Activated CD4-positive, alpha-beta memory T cell treated with anti-CD3 and anti-CD28 coated beads, Interleukin-2, amount 10 ng/mL, durations not matched to agents 7 days and 5 days (primary cell): ENCODE measurements at regions not wholly inside any gene's neighbourhood (a gene's known extent, or its start where the extent isn't known, plus 50 kb on each side); places are given as distances from the start of the nearest gene placed in this dataset.

Source experiments
- CTCF ChIA-PET: fragments of 350-600 bp; sonication (Branson Sonifier 250); formaldehyde crosslinking; loops from one replicate; lab custom pipeline; 2021; ENCODE audit warnings: antibody characterized with exemption, inconsistent platforms; lab: Charles Lee
- POLR2A ChIA-PET: fragments of 350-600 bp; sonication (Branson Sonifier 250); formaldehyde crosslinking; loops from one replicate; lab custom pipeline; 2021; ENCODE audit warnings: antibody characterized with exemption; lab: Charles Lee
- DNase-seq: peaks from one replicate; pipeline ENCODE4 v3.0.0-alpha.2; 2020
- H3K27ac Mint-ChIP-seq: one replicate; pipeline ENCODE4 v1.8.0; 2021; ENCODE audit warnings: mild to moderate bottlenecking, mixed read lengths
- H3K27me3 Mint-ChIP-seq: one replicate; pipeline ENCODE4 v1.8.0; 2021; ENCODE audit warnings: mixed read lengths
- H3K36me3 Mint-ChIP-seq: one replicate; pipeline ENCODE4 v1.8.0; 2021; ENCODE audit warnings: low read depth, mixed read lengths
- H3K4me1 Mint-ChIP-seq: one replicate; pipeline ENCODE4 v1.8.0; 2021; ENCODE audit warnings: mixed read lengths
- H3K4me3 Mint-ChIP-seq: one replicate; pipeline ENCODE4 v1.8.0; 2021; ENCODE audit warnings: mild to moderate bottlenecking, mixed read lengths
- H3K9me3 Mint-ChIP-seq: one replicate; pipeline ENCODE4 v1.8.0; 2021; ENCODE audit warnings: mixed read lengths

GRCh38 chr5:123810253-123810652, 298.3 kb downstream of the CSNK1G3 start:
- no peaks in the 10 kb centered on the region for H3K9me3 Mint-ChIP-seq
- no peaks in the 10 kb centered on the region for H3K27me3 Mint-ChIP-seq
- no peaks in the 10 kb centered on the region for H3K4me1 Mint-ChIP-seq
- no peaks in the 10 kb centered on the region for H3K36me3 Mint-ChIP-seq
- no peak overlapping the region for H3K4me3 Mint-ChIP-seq
- no peak overlapping the region for H3K27ac Mint-ChIP-seq
- POLR2A ChIA-PET = no interaction called here
- no peak for DNase-seq
- CTCF ChIA-PET = no interaction called here

GRCh38 chr5:123809594-123810221, 297.7 kb downstream of the CSNK1G3 start:
- Mint-ChIP-seq H3K4me1 (no peaks in the 10 kb centered on the region), H3K27ac (no peak overlapping the region), H3K4me3 (no peak overlapping the region), H3K9me3 (no peaks in the 10 kb centered on the region), H3K36me3 (no peaks in the 10 kb centered on the region), H3K27me3 (no peaks in the 10 kb centered on the region)
- POLR2A ChIA-PET = no interaction called here
- no peak for DNase-seq
- CTCF ChIA-PET = no interaction called here

GRCh38 chr5:123808461-123809380, 296.7 kb downstream of the CSNK1G3 start:
- H3K27ac Mint-ChIP-seq = no peak overlapping the region
- POLR2A ChIA-PET = no interaction called here
- no peaks in the 10 kb centered on the region for H3K36me3 Mint-ChIP-seq
- no peak overlapping the region for H3K4me3 Mint-ChIP-seq
- no peak for DNase-seq
- H3K4me1 Mint-ChIP-seq = no peaks in the 10 kb centered on the region
- H3K27me3 Mint-ChIP-seq = no peaks in the 10 kb centered on the region
- no peaks in the 10 kb centered on the region for H3K9me3 Mint-ChIP-seq
- CTCF ChIA-PET = no interaction called here

GRCh38 chr5:123807177-123807945, 295.4 kb downstream of the CSNK1G3 start:
- H3K27ac Mint-ChIP-seq = no peak overlapping the region
- ChIA-PET CTCF (interaction anchor here (0.6 kb wide), 1 partner anchor 814 kb away, joined by 5 read pairs; no protein-coding TSS in a partner anchor), POLR2A (no interaction called here)
- no peaks in the 10 kb centered on the region for H3K36me3 Mint-ChIP-seq
- DNase-seq = no peak
- no peaks in the 10 kb centered on the region for H3K4me1 Mint-ChIP-seq
- no peaks in the 10 kb centered on the region for H3K9me3 Mint-ChIP-seq
- no peaks in the 10 kb centered on the region for H3K27me3 Mint-ChIP-seq
- no peak overlapping the region for H3K4me3 Mint-ChIP-seq

- POLR2A ChIA-PET = no interaction called here
- H3K27ac Mint-ChIP-seq = no peak overlapping the region
- no peak for DNase-seq
- no peaks in the 10 kb centered on the region for H3K36me3 Mint-ChIP-seq
- H3K4me1 Mint-ChIP-seq = no peaks in the 10 kb centered on the region
- no peak overlapping the region for H3K4me3 Mint-ChIP-seq
- CTCF ChIA-PET = no interaction called here
- H3K27me3 Mint-ChIP-seq = no peaks in the 10 kb centered on the region
- no peaks in the 10 kb centered on the region for H3K9me3 Mint-ChIP-seq
Measured at GRCh38 chr5:123806644-123807043, 294.7 kb downstream of the CSNK1G3 start.

- H3K9me3 Mint-ChIP-seq = no peaks in the 10 kb centered on the region
- POLR2A ChIA-PET = no interaction called here
- no peaks in the 10 kb centered on the region for H3K36me3 Mint-ChIP-seq
- no peaks in the 10 kb centered on the region for H3K4me1 Mint-ChIP-seq
- H3K27ac Mint-ChIP-seq = no peak overlapping the region
- no peak overlapping the region for H3K4me3 Mint-ChIP-seq
- no peaks in the 10 kb centered on the region for H3K27me3 Mint-ChIP-seq
- no peak for DNase-seq
- CTCF ChIA-PET = no interaction called here
Measured at GRCh38 chr5:123805300-123805699, 293.3 kb downstream of the CSNK1G3 start.

- POLR2A ChIA-PET = no interaction called here
- no peaks in the 10 kb centered on the region for H3K4me1 Mint-ChIP-seq
Measured at GRCh38 chr5:123803359-123803758, 291.4 kb downstream of the CSNK1G3 start.

GRCh38 chr5:123802298-123802951, 290.4 kb downstream of the CSNK1G3 start:
- no peaks in the 10 kb centered on the region for H3K9me3 Mint-ChIP-seq
- no peak for DNase-seq
- POLR2A ChIA-PET = no interaction called here
- H3K4me3 Mint-ChIP-seq = no peak overlapping the region
- no peaks in the 10 kb centered on the region for H3K36me3 Mint-ChIP-seq
- H3K4me1 Mint-ChIP-seq = no peaks in the 10 kb centered on the region
- CTCF ChIA-PET = no interaction called here
- no peaks in the 10 kb centered on the region for H3K27me3 Mint-ChIP-seq
- H3K27ac Mint-ChIP-seq = no peak overlapping the region

More at GRCh38 chr5:123803359-123803758, 291.4 kb downstream of the CSNK1G3 start:
- CTCF ChIA-PET = no interaction called here
- no peaks in the 10 kb centered on the region for H3K36me3 Mint-ChIP-seq
- DNase-seq = no peak
- no peak overlapping the region for H3K27ac Mint-ChIP-seq
- H3K4me3 Mint-ChIP-seq = no peak overlapping the region
- H3K9me3 Mint-ChIP-seq = no peaks in the 10 kb centered on the region
- no peaks in the 10 kb centered on the region for H3K27me3 Mint-ChIP-seq

- H3K4me1 Mint-ChIP-seq = no peaks in the 10 kb centered on the region
- H3K36me3 Mint-ChIP-seq = no peaks in the 10 kb centered on the region
- no peak overlapping the region for H3K4me3 Mint-ChIP-seq
- POLR2A ChIA-PET = no interaction called here
- DNase-seq = no peak
- H3K27ac Mint-ChIP-seq = no peak overlapping the region
- CTCF ChIA-PET = no interaction called here
- no peaks in the 10 kb centered on the region for H3K27me3 Mint-ChIP-seq
- no peaks in the 10 kb centered on the region for H3K9me3 Mint-ChIP-seq
Measured at GRCh38 chr5:123800640-123801039, 288.7 kb downstream of the CSNK1G3 start.

- H3K27ac Mint-ChIP-seq = no peak overlapping the region
- POLR2A ChIA-PET = no interaction called here
Measured at GRCh38 chr5:123795688-123796087, 283.7 kb downstream of the CSNK1G3 start.

GRCh38 chr5:123790226-123790625, 278.2 kb downstream of the CSNK1G3 start:
- Mint-ChIP-seq H3K9me3 (no peaks in the 10 kb centered on the region), H3K4me3 (no peak overlapping the region), H3K4me1 (no peaks in the 10 kb centered on the region), H3K27ac (no peak overlapping the region), H3K27me3 (no peaks in the 10 kb centered on the region), H3K36me3 (no peaks in the 10 kb centered on the region)
- ChIA-PET CTCF (no interaction called here), POLR2A (no interaction called here)
- DNase-seq = no peak

More at GRCh38 chr5:123795688-123796087, 283.7 kb downstream of the CSNK1G3 start:
- Mint-ChIP-seq H3K4me3 (no peak overlapping the region), H3K9me3 (no peaks in the 10 kb centered on the region), H3K4me1 (no peaks in the 10 kb centered on the region), H3K36me3 (no peaks in the 10 kb centered on the region), H3K27me3 (no peaks in the 10 kb centered on the region)
- no peak for DNase-seq
- CTCF ChIA-PET = no interaction called here

GRCh38 chr5:123787635-123788034, 275.7 kb downstream of the CSNK1G3 start:
- Mint-ChIP-seq H3K27ac (no peak overlapping the region), H3K4me3 (no peak overlapping the region), H3K9me3 (no peaks in the 10 kb centered on the region), H3K4me1 (no peaks in the 10 kb centered on the region), H3K27me3 (no peaks in the 10 kb centered on the region), H3K36me3 (no peaks in the 10 kb centered on the region)
- CTCF ChIA-PET = no interaction called here
- no peak for DNase-seq
- POLR2A ChIA-PET = no interaction called here

GRCh38 chr5:123787136-123787535, 275.2 kb downstream of the CSNK1G3 start:
- H3K4me1 Mint-ChIP-seq = no peaks in the 10 kb centered on the region
- H3K27me3 Mint-ChIP-seq = no peaks in the 10 kb centered on the region
- H3K36me3 Mint-ChIP-seq = no peaks in the 10 kb centered on the region
- ChIA-PET POLR2A (no interaction called here), CTCF (no interaction called here)
- H3K27ac Mint-ChIP-seq = no peak overlapping the region
- no peaks in the 10 kb centered on the region for H3K9me3 Mint-ChIP-seq
- no peak overlapping the region for H3K4me3 Mint-ChIP-seq
- no peak for DNase-seq
